Liver (tissue), 8 donors: ENCODE measurements at regions not wholly inside any gene's neighbourhood (a gene's known extent, or its start where the extent isn't known, plus 50 kb on each side); places are given as distances from the start of the nearest gene placed in this dataset.

ENCODE experiments used
- DNase-seq: peaks from one replicate; pipeline ENCODE4 v3.0.0-alpha.2; 2017; ENCODE audit warnings: low spot score
- H3K27ac ChIP-seq, 2 donors: one replicate each; pipeline ENCODE4 v1.7.0; 2013; ENCODE audit warnings: inconsistent platforms in 2 of 2, low read length in 2 of 2, control low read depth in 1 of 2, low read depth in 1 of 2, mild to moderate bottlenecking in 1 of 2
- H3K27me3 ChIP-seq, 4 donors: one replicate each; pipeline versions ENCODE4 v1.6.1 to v1.7.0; 2013; ENCODE audit warnings: low read length in 3 of 4, inconsistent platforms in 1 of 4, mild to moderate bottlenecking in 1 of 4, moderate library complexity in 1 of 4; ENCODE audit not compliant: control insufficient read depth in 4 of 4, insufficient read depth in 4 of 4
- H3K36me3 ChIP-seq, 4 donors: one replicate each; pipeline versions ENCODE4 v1.6.1 to v1.7.0; 2013; ENCODE audit warnings: low read length in 3 of 4, mild to moderate bottlenecking in 3 of 4, low read depth in 1 of 4, moderate library complexity in 1 of 4; ENCODE audit not compliant: control insufficient read depth in 4 of 4, insufficient read depth in 3 of 4
- H3K4me1 ChIP-seq, 4 donors: one replicate each; pipeline versions ENCODE4 v1.6.1 to v1.7.0; 2013; ENCODE audit warnings: low read length in 3 of 4, mild to moderate bottlenecking in 3 of 4, moderate library complexity in 1 of 4; ENCODE audit not compliant: control insufficient read depth in 4 of 4, insufficient read depth in 4 of 4
- H3K4me3 ChIP-seq, 3 donors: one replicate each; pipeline versions ENCODE4 v1.6.1 to v1.7.0; 2013; ENCODE audit warnings: low read length in 3 of 3, control low read depth in 1 of 3, low read depth in 1 of 3, mild to moderate bottlenecking in 1 of 3
- H3K9ac ChIP-seq, 2 donors: one replicate each; pipeline ENCODE4 v1.7.0; 2013; ENCODE audit warnings: low read length in 2 of 2, mild to moderate bottlenecking in 2 of 2, moderate library complexity in 2 of 2, control low read depth in 1 of 2, low read depth in 1 of 2
- H3K9me3 ChIP-seq, 4 donors: one replicate each; pipeline versions ENCODE4 v1.6.1 to v1.7.0; 2013; ENCODE audit warnings: low read length in 3 of 4; ENCODE audit not compliant: control insufficient read depth in 4 of 4
- ATF3 ChIP-seq: IDR thresholded peaks from 2 replicates; pipeline ENCODE4 v1.6.1; 2016; ENCODE audit warnings: antibody characterized with exemption
- CTCF ChIP-seq: fragments of 150-350 bp; IDR thresholded peaks from 2 replicates; pipeline ENCODE4 v1.5.1; 2017; ENCODE audit warnings: improper control_type of control experiment, low read depth, low read length; ENCODE audit not compliant: missing input control
- EGR1 ChIP-seq, 2 donors: IDR thresholded peaks; 2 replicates each; pipeline ENCODE4 v1.6.1; 2016 to 2018; ENCODE audit warnings: antibody characterized with exemption in 2 of 2, low read depth in 2 of 2
- JUND ChIP-seq, 2 donors: IDR thresholded peaks; 2 replicates each; pipeline ENCODE4 v1.6.1; 2016; ENCODE audit warnings: antibody characterized with exemption in 2 of 2
- NR2F2 ChIP-seq: IDR thresholded peaks from 2 replicates; pipeline ENCODE4 v1.6.1; 2016; ENCODE audit warnings: antibody characterized with exemption
- REST ChIP-seq: IDR thresholded peaks from 2 replicates; pipeline ENCODE4 v1.6.1; 2016; ENCODE audit warnings: antibody characterized with exemption, mild to moderate bottlenecking
- RXRA ChIP-seq, 2 donors: IDR thresholded peaks; 2 replicates each; pipeline ENCODE4 v1.6.1; 2017 to 2018; ENCODE audit warnings: antibody characterized with exemption in 2 of 2, mild to moderate bottlenecking in 1 of 2
- ZBTB33 ChIP-seq: IDR thresholded peaks from 2 replicates; pipeline ENCODE4 v1.6.1; 2016; ENCODE audit warnings: antibody characterized with exemption
- WGBS: extraction: QIAGEN DNeasy Blood & Tissue Kit; methylation state at CpG from one replicate; pipeline ENCODE4 v1.1.7; 2013; 5-methylcytosine and 5-hydroxymethylcytosine counted together
- donor health status: healthy.
- donor health status: healthy.
- donor health status: healthy.
- donor health status: healthy.
- donor health status: healthy.

GRCh38 chrX:40422021-40422420 lies 158.7 kb upstream of the ATP6AP2 start:
- TF ChIP-seq NR2F2: no peak
- TF ChIP-seq EGR1 (IDR thresholded peaks at IDR 0.05; ENCODE audit: low read depth in 2 of 2): no peak
- TF ChIP-seq CTCF: no peak
- H3K4me3 ChIP-seq: no peak overlapping the region
- no peaks in the 10 kb centered on the region for H3K4me1 ChIP-seq
- no peak overlapping the region for H3K9ac ChIP-seq
- peaks cover 0 to 4% (median 1%) of the 10 kb centered on the region in 4 donors for H3K9me3 ChIP-seq
- H3K36me3 ChIP-seq: no peaks in the 10 kb centered on the region
- WGBS: 89% methylated on average over 2 of the region's 2 CpGs
- H3K27me3 ChIP-seq: no peaks in the 10 kb centered on the region
- no peak overlapping the region for H3K27ac ChIP-seq
- DNase-seq: no peak

- H3K9ac ChIP-seq: no peak overlapping the region
- no peak overlapping the region for H3K4me3 ChIP-seq
- 93% methylated on average over 9 of the region's 9 CpGs for WGBS
- TF ChIP-seq ZBTB33: no peak
- no peak for DNase-seq
- H3K27me3 ChIP-seq: no peaks in the 10 kb centered on the region
- H3K4me1 ChIP-seq: no peaks in the 10 kb centered on the region
- peaks cover 0 to 4% (median 1%) of the 10 kb centered on the region in 4 donors for H3K9me3 ChIP-seq
- no peak overlapping the region for H3K27ac ChIP-seq
- H3K36me3 ChIP-seq: no peaks in the 10 kb centered on the region
These were observed 159.7 kb upstream of the ATP6AP2 start for GRCh38 chrX:40420899-40421729.

- Histone ChIP-seq H3K4me3 (no peak overlapping the region), H3K9me3 (peaks cover 0 to 3% (median 1%) of the 10 kb centered on the region in 4 donors), H3K27me3 (peaks cover 0 to 6% (median 0%) of the 10 kb centered on the region in 4 donors), H3K4me1 (no peaks in the 10 kb centered on the region), H3K36me3 (no peaks in the 10 kb centered on the region), H3K27ac (no peak overlapping the region), H3K9ac (no peak overlapping the region)
- WGBS: 89% methylated on average over 3 of the region's 3 CpGs
- TF ChIP-seq EGR1 (IDR thresholded peaks at IDR 0.05; ENCODE audit: low read depth in 2 of 2) (no peak), REST (no peak), CTCF (no peak), ZBTB33 (no peak), RXRA (IDR thresholded peaks at IDR 0.05) (no peak), ATF3 (no peak), JUND (IDR thresholded peaks at IDR 0.05) (no peak)
- no peak for DNase-seq
These were observed 162.0 kb upstream of the ATP6AP2 start for GRCh38 chrX:40418813-40419195.
